Subcutaneous abdominal adipose tissue (tissue), 5 donors: ENCODE measurements at regions not wholly inside any gene's neighbourhood (a gene's known extent, or its start where the extent isn't known, plus 50 kb on each side); places are given as distances from the start of the nearest gene placed in this dataset.

Source experiments
- H3K27ac ChIP-seq: one replicate; pipeline ENCODE4 v1.7.0; 2013; ENCODE audit warnings: low read depth, mild to moderate bottlenecking, inconsistent platforms, low read length, moderate library complexity
- H3K27me3 ChIP-seq, 5 donors: one replicate each; pipeline ENCODE4 v1.7.0; 2013; ENCODE audit warnings: low read length in 5 of 5, inconsistent platforms in 1 of 5; ENCODE audit not compliant: control insufficient read depth in 5 of 5, insufficient read depth in 4 of 5
- H3K36me3 ChIP-seq, 5 donors: one replicate each; pipeline ENCODE4 v1.7.0; 2013; ENCODE audit warnings: low read length in 5 of 5; ENCODE audit not compliant: control insufficient read depth in 5 of 5, insufficient read depth in 5 of 5
- H3K4me1 ChIP-seq, 5 donors: one replicate each; pipeline ENCODE4 v1.7.0; 2013; ENCODE audit warnings: low read length in 5 of 5, mild to moderate bottlenecking in 3 of 5, moderate library complexity in 1 of 5; ENCODE audit not compliant: control insufficient read depth in 5 of 5, insufficient read depth in 5 of 5
- H3K4me3 ChIP-seq, 5 donors: one replicate each; pipeline ENCODE4 v1.7.0; 2013; ENCODE audit warnings: low read length in 5 of 5, low read depth in 1 of 5
- H3K9ac ChIP-seq, 5 donors: one replicate each; pipeline ENCODE4 v1.7.0; 2013; ENCODE audit warnings: low read length in 5 of 5, mild to moderate bottlenecking in 4 of 5, moderate library complexity in 3 of 5
- H3K9me3 ChIP-seq, 5 donors: one replicate each; pipeline ENCODE4 v1.7.0; 2013; ENCODE audit warnings: low read length in 5 of 5; ENCODE audit not compliant: control insufficient read depth in 5 of 5
- donor health status: healthy.
- donor health status: healthy.
- donor health status: healthy.
- donor health status: healthy.
- donor health status: healthy.

DNA sequence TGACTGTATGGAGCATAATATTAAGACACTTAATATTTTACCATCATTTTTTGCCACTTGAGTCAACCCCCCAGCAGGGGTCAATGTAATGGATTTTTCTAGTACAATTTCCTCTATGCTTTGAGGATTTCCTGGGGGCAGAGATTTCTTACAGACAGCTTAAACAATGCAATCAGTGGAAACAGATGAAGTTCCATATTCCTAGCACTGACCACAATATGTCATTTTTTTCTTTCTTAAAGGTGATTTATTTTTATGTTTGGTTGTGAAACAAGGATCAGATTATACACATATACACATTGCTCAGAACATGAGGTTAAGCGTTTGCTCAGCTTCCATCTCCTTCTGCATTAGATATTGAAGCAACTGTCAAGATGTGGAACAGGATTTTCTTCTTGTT lies 82.0 kb upstream of the ID4 start:
- Histone ChIP-seq H3K4me1 (no peaks in the 10 kb centered on the region), H3K9ac (no peak overlapping the region), H3K27me3 (no peaks in the 10 kb centered on the region), H3K36me3 (no peaks in the 10 kb centered on the region), H3K27ac (no peak overlapping the region), H3K9me3 (no peaks in the 10 kb centered on the region), H3K4me3 (no peak overlapping the region)

- Histone ChIP-seq H3K9me3 (no peaks in the 10 kb centered on the region), H3K9ac (no peak overlapping the region), H3K36me3 (no peaks in the 10 kb centered on the region), H3K27ac (no peak overlapping the region), H3K4me1 (no peaks in the 10 kb centered on the region), H3K27me3 (no peaks in the 10 kb centered on the region), H3K4me3 (no peak overlapping the region)
These were observed 80.1 kb upstream of the ID4 start for GRCh38 chr6:19757036-19757435.

- no peaks in the 10 kb centered on the region for H3K36me3 ChIP-seq
- no peaks in the 10 kb centered on the region for H3K4me1 ChIP-seq
- no peak overlapping the region for H3K27ac ChIP-seq
- H3K4me3 ChIP-seq = no peak overlapping the region
- no peak overlapping the region for H3K9ac ChIP-seq
- H3K27me3 ChIP-seq = no peaks in the 10 kb centered on the region
- no peaks in the 10 kb centered on the region for H3K9me3 ChIP-seq
These were observed 77.9 kb upstream of the ID4 start for GRCh38 chr6:19759117-19759880.

DNA sequence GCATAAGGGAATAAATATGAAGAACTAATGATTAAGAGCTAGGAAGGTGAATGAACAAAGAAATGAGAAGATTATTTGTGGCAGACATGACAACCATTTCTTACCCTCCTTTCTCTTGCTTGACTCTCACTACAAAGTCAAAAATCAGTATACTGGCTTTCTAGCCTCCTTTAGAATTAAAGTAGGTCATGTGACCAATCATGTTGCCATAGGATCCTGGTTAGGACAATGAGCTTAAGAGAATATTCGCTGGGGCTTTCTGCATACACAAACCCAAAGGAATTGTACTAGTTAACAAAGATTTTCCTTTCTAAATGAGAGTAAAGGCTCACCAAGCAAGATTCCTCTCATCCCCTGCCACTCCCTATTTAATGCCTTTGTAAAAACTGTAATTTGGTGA lies 76.0 kb upstream of the ID4 start:
- no peak overlapping the region for H3K9ac ChIP-seq
- no peaks in the 10 kb centered on the region for H3K36me3 ChIP-seq
- no peak overlapping the region for H3K27ac ChIP-seq
- H3K4me3 ChIP-seq = no peak overlapping the region
- no peaks in the 10 kb centered on the region for H3K27me3 ChIP-seq
- no peaks in the 10 kb centered on the region for H3K9me3 ChIP-seq
- H3K4me1 ChIP-seq = no peaks in the 10 kb centered on the region

DNA sequence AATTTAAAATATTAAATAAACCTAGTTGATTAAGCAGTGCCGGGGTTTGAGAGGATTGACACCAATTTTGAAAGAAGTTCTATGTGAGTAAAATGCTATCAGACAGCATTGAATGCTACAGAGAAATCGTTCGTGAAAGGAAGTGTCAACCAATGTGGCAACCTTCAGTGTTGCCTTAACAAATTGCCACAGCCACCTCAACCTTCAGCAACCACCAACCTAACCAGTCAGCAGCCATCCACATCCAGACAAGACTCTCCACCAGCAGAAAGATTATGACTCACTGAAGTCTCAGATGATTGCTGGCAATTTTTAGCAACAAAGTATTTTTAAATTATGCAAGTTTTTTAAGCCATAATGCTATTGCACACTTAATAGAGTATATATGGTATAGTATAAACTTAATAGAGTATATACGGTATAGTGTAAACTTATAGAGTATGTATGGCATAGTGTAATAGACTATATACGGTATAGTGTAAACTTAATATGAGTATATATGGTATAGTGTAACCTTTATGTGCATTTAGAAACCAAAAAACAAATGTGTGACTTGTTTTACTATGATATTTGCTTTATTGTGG lies 65.3 kb upstream of the ID4 start:
- H3K9ac ChIP-seq = no peak overlapping the region
- no peak overlapping the region for H3K4me3 ChIP-seq
- no peaks in the 10 kb centered on the region for H3K27me3 ChIP-seq
- no peaks in the 10 kb centered on the region for H3K36me3 ChIP-seq
- no peaks in the 10 kb centered on the region for H3K9me3 ChIP-seq
- no peak overlapping the region for H3K27ac ChIP-seq
- no peaks in the 10 kb centered on the region for H3K4me1 ChIP-seq

DNA sequence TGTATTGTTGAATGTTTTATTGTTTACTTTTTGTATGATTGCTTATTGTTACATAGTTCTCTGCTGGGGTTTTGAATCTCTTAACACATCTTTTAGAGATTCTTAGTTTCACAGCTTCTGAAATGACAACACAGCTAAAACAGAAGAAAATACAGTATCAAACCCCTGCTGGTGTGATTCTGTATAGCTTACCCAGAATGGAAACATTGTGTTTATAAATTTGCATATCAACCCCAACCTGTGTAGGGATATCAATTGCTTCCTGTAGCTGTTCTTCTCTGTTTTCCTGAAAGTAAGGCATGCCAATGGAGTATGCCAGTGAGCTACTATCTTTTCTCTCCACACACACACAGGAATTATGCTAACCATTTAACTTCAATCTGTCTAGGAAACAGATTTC lies 64.3 kb upstream of the ID4 start:
- Histone ChIP-seq H3K9me3 (no peaks in the 10 kb centered on the region), H3K36me3 (no peaks in the 10 kb centered on the region), H3K9ac (no peak overlapping the region), H3K27ac (no peak overlapping the region), H3K4me3 (no peak overlapping the region), H3K4me1 (no peaks in the 10 kb centered on the region), H3K27me3 (no peaks in the 10 kb centered on the region)

GRCh38 chr6:19781269-19781668 lies 55.9 kb upstream of the ID4 start:
- Histone ChIP-seq H3K9ac (no peak overlapping the region), H3K4me3 (no peak overlapping the region), H3K36me3 (no peaks in the 10 kb centered on the region), H3K4me1 (no peaks in the 10 kb centered on the region), H3K9me3 (peaks cover 0 to 5% (median 0%) of the 10 kb centered on the region in 5 donors), H3K27me3 (no peaks in the 10 kb centered on the region), H3K27ac (no peak overlapping the region)

DNA sequence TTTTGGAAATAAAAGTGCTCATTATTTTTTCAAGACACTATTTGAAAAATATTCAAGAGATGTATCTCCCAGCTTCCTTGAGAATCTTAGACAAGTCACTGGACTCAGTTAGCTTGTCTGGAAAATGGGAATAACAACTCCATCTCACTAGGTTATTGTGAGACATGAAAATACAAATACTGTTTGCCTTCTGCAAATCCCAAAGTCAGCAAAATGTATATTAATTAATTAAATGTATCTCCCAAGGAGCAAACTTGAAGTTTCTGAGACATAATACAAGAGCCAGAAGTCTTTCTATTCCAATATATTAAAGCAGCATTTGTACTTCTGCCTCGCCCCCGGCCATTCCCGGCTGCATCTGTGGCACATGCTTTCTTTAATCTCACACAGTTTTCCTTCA lies 54.6 kb upstream of the ID4 start:
- Histone ChIP-seq H3K27ac (no peak overlapping the region), H3K9ac (no peak overlapping the region), H3K9me3 (peaks cover 0 to 5% (median 0%) of the 10 kb centered on the region in 5 donors), H3K36me3 (no peaks in the 10 kb centered on the region), H3K27me3 (no peaks in the 10 kb centered on the region), H3K4me1 (no peaks in the 10 kb centered on the region), H3K4me3 (no peak overlapping the region)
